Endothelial cell (in vitro differentiated cells): ENCODE measurements at regions not wholly inside any gene's neighbourhood (a gene's known extent, or its start where the extent isn't known, plus 50 kb on each side); places are given as distances from the start of the nearest gene placed in this dataset.

Experiments
- DNase-seq: peaks from one replicate; pipeline ENCODE4 v3.0.0; 2021; ENCODE audit warnings: low spot score
- H3K27ac Mint-ChIP-seq: one replicate; pipeline ENCODE4 v1.8.0; 2021; ENCODE audit warnings: mixed read lengths, inconsistent platforms; ENCODE audit not compliant: unreplicated experiment
- H3K27me3 Mint-ChIP-seq: one replicate; pipeline ENCODE4 v1.8.0; 2021; ENCODE audit warnings: mild to moderate bottlenecking, moderate library complexity, mixed read lengths, inconsistent platforms; ENCODE audit not compliant: unreplicated experiment
- H3K36me3 Mint-ChIP-seq: one replicate; pipeline ENCODE4 v1.8.0; 2021; ENCODE audit warnings: mild to moderate bottlenecking, low read depth, mixed read lengths, inconsistent platforms; ENCODE audit not compliant: unreplicated experiment
- H3K4me1 Mint-ChIP-seq: one replicate; pipeline ENCODE4 v1.8.0; 2021; ENCODE audit warnings: mild to moderate bottlenecking, mixed read lengths, inconsistent platforms; ENCODE audit not compliant: unreplicated experiment
- H3K4me3 Mint-ChIP-seq: one replicate; pipeline ENCODE4 v1.8.0; 2021; ENCODE audit warnings: mild to moderate bottlenecking, mixed read lengths, inconsistent platforms; ENCODE audit not compliant: unreplicated experiment
- H3K9me3 Mint-ChIP-seq: one replicate; pipeline ENCODE4 v1.8.0; 2021; ENCODE audit warnings: mixed read lengths, inconsistent platforms; ENCODE audit not compliant: unreplicated experiment
- CTCF ChIP-seq: fragments of 200-600 bp; sonication (generic); IDR thresholded peaks from one replicate; pipeline ENCODE4 v1.5.0; 2021; ENCODE audit warnings: antibody characterized with exemption; ENCODE audit not compliant: unreplicated experiment

GRCh38 chr1:194281376-194281775, 1095.0 kb upstream of the B3GALT2 start:
- no peaks in the 10 kb centered on the region for H3K27me3 Mint-ChIP-seq
- no peaks in the 10 kb centered on the region for H3K4me1 Mint-ChIP-seq
- H3K27ac Mint-ChIP-seq = no peak overlapping the region
- no peaks in the 10 kb centered on the region for H3K36me3 Mint-ChIP-seq
- no peak for DNase-seq
- H3K9me3 Mint-ChIP-seq = no peaks in the 10 kb centered on the region
- TF ChIP-seq CTCF = no peak
- no peak overlapping the region for H3K4me3 Mint-ChIP-seq

GRCh38 chr1:194280463-194280862, 1094.0 kb upstream of the B3GALT2 start:
- Mint-ChIP-seq H3K4me1 (no peaks in the 10 kb centered on the region), H3K27ac (no peak overlapping the region), H3K27me3 (no peaks in the 10 kb centered on the region), H3K4me3 (no peak overlapping the region), H3K9me3 (no peaks in the 10 kb centered on the region), H3K36me3 (no peaks in the 10 kb centered on the region)
- no peak for DNase-seq
- no peak for TF ChIP-seq CTCF

GRCh38 chr1:194279975-194280374, 1093.6 kb upstream of the B3GALT2 start:
- H3K36me3 Mint-ChIP-seq = no peaks in the 10 kb centered on the region
- H3K9me3 Mint-ChIP-seq = no peaks in the 10 kb centered on the region
- H3K4me1 Mint-ChIP-seq = no peaks in the 10 kb centered on the region

GRCh38 chr1:194277927-194278326, 1091.5 kb upstream of the B3GALT2 start:
- Mint-ChIP-seq H3K4me1 (no peaks in the 10 kb centered on the region), H3K36me3 (no peaks in the 10 kb centered on the region), H3K4me3 (no peak overlapping the region), H3K27ac (no peak overlapping the region), H3K9me3 (no peaks in the 10 kb centered on the region), H3K27me3 (no peaks in the 10 kb centered on the region)
- no peak for TF ChIP-seq CTCF
- DNase-seq = no peak

More at GRCh38 chr1:194279975-194280374, 1093.6 kb upstream of the B3GALT2 start:
- no peak for DNase-seq
- Mint-ChIP-seq H3K27ac (no peak overlapping the region), H3K4me3 (no peak overlapping the region), H3K27me3 (no peaks in the 10 kb centered on the region)
- no peak for TF ChIP-seq CTCF

- Mint-ChIP-seq H3K36me3 (no peaks in the 10 kb centered on the region), H3K27me3 (no peaks in the 10 kb centered on the region), H3K4me3 (no peak overlapping the region), H3K27ac (no peak overlapping the region), H3K9me3 (no peaks in the 10 kb centered on the region), H3K4me1 (no peaks in the 10 kb centered on the region)
- DNase-seq = no peak
- TF ChIP-seq CTCF = no peak
These were observed 1087.2 kb upstream of the B3GALT2 start for GRCh38 chr1:194273660-194274059.
